Endothelial cell of umbilical vein (primary cell): ENCODE measurements at regions not wholly inside any gene's neighbourhood (a gene's known extent, or its start where the extent isn't known, plus 50 kb on each side); places are given as distances from the start of the nearest gene placed in this dataset.

Source experiments
- POLR2A ChIP-seq: IDR thresholded peaks from 2 replicates; pipeline ENCODE4 v1.6.1; 2012; ENCODE audit warnings: low read depth, mild to moderate bottlenecking, control low read depth, low read length
- TF ChIP-seq, protein P1 (sequence below), 2 donors: IDR thresholded peaks; 1 replicate in 1 of 2; 2 replicates in 1 of 2; pipeline ENCODE4 v1.5.1; 2011; ENCODE audit warnings: low read length in 2 of 2, mild to moderate bottlenecking in 2 of 2, moderate library complexity in 2 of 2, control low read depth in 1 of 2, inconsistent platforms in 1 of 2, low read depth in 1 of 2; ENCODE audit not compliant: insufficient read depth in 1 of 2; ENCODE audit errors: extremely low read depth in 1 of 2

DNA sequence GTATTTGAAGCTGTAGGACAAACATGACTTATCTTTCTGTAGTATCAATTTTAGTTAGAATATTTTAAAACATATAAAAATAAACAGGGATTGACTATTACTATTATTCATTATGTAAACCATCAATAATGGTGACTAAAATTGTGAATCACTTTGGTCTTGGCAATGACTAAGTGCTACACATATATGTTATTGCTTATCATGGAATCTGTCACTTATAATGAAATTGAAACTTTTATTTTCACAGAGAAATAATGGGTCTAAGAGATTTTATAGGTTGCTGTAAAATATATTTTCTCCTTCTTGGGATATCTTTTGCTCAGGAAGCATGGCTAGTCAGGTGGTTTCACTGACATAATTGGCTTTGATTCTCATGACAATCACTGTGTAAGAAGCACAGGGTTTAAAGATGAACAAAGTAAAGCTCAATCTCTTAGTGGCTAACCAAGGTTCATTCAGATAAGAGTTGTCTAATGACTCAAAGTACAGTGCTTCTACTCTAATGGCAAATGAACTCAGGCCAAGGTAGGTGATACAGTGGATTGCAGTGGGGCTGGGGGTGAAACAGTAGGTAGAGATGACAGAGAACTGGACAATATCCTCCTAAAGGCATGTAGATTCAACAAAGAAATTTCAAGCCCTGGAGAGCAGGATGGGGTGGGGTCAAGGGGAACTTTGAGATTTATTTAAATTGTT is 98.6 kb upstream of the FANCL start:
- TF ChIP-seq, protein P1, sequence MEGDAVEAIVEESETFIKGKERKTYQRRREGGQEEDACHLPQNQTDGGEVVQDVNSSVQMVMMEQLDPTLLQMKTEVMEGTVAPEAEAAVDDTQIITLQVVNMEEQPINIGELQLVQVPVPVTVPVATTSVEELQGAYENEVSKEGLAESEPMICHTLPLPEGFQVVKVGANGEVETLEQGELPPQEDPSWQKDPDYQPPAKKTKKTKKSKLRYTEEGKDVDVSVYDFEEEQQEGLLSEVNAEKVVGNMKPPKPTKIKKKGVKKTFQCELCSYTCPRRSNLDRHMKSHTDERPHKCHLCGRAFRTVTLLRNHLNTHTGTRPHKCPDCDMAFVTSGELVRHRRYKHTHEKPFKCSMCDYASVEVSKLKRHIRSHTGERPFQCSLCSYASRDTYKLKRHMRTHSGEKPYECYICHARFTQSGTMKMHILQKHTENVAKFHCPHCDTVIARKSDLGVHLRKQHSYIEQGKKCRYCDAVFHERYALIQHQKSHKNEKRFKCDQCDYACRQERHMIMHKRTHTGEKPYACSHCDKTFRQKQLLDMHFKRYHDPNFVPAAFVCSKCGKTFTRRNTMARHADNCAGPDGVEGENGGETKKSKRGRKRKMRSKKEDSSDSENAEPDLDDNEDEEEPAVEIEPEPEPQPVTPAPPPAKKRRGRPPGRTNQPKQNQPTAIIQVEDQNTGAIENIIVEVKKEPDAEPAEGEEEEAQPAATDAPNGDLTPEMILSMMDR (IDR thresholded peaks at IDR 0.05; ENCODE audit: extremely low read depth in 1 of 2, insufficient read depth in 1 of 2, low read depth in 1 of 2, low read length in 2 of 2): no peak
- TF ChIP-seq POLR2A: no peak
